Mesodermal cell (in vitro differentiated cells): ENCODE measurements at regions not wholly inside any gene's neighbourhood (a gene's known extent, or its start where the extent isn't known, plus 50 kb on each side); places are given as distances from the start of the nearest gene placed in this dataset.
"Not testable (repeated sequence)": the region's sequence is repeated elsewhere in the genome, so short reads cannot be mapped to it uniquely, and the experiment has no call there.

Experiments used
- H3K27ac ChIP-seq: 2 replicates; pipeline ENCODE4 v1.7.0; 2013; ENCODE audit warnings: mild to moderate bottlenecking, low read depth, low read length, moderate library complexity; ENCODE audit not compliant: severe bottlenecking
- H3K36me3 ChIP-seq: 2 replicates; pipeline ENCODE4 v1.7.1; 2013; ENCODE audit warnings: mild to moderate bottlenecking, low read length, moderate library complexity; ENCODE audit not compliant: control insufficient read depth, insufficient read depth
- H3K4me1 ChIP-seq: one replicate; pipeline ENCODE4 v1.7.1; 2013; ENCODE audit warnings: mild to moderate bottlenecking, low read length; ENCODE audit not compliant: insufficient read depth, control insufficient read depth, poor library complexity, severe bottlenecking
- H3K4me3 ChIP-seq: 2 replicates; pipeline ENCODE4 v1.7.0; 2013; ENCODE audit warnings: low read length, control low read depth, mild to moderate bottlenecking; ENCODE audit not compliant: insufficient read depth, poor library complexity, severe bottlenecking; ENCODE audit errors: extremely low read depth
- H3K9me3 ChIP-seq: 2 replicates; pipeline ENCODE4 v1.7.1; 2013; ENCODE audit warnings: mild to moderate bottlenecking, low read length, moderate library complexity; ENCODE audit not compliant: control insufficient read depth
- WGBS, 2 experiments: methylation state at CpG; one replicate each; pipeline ENCODE4 v1.1.5; 2013; ENCODE audit warnings: missing lambda C conversion rate in 2 of 2; ENCODE audit not compliant: insufficient coverage in 2 of 2; 5-methylcytosine and 5-hydroxymethylcytosine counted together

DNA sequence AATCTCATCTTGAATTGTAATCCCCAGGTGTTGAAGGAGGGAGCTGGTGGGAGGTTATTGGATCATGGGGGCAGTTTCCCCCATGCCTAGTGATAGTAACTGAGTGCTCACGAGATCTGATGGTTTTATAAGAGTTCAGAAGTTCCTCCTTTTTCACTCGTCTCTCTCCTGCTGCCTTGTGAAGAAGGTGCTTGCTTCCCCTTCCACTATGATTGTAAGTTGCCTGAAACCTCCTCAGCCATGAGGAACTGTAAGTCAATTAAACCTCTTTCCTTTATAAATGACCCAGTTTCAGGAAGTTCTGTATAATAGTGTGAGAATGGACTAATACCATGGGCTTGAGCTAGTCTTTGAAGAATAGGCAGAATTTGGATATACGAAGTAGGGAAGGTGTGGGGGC is 113.9 kb downstream of the RIN2 start:
- peaks cover 42% of the 10 kb centered on the region for H3K36me3 ChIP-seq
- peaks cover 15% of the 10 kb centered on the region for H3K9me3 ChIP-seq
- H3K27ac ChIP-seq = no peak overlapping the region
- WGBS, 2 experiments = 83% methylated on average over 1 of the region's 3 CpGs; no CpG with 5 or more reads in 1 of the 2 experiments
- no peak overlapping the region for H3K4me3 ChIP-seq
- peaks cover 13% of the 10 kb centered on the region for H3K4me1 ChIP-seq

DNA sequence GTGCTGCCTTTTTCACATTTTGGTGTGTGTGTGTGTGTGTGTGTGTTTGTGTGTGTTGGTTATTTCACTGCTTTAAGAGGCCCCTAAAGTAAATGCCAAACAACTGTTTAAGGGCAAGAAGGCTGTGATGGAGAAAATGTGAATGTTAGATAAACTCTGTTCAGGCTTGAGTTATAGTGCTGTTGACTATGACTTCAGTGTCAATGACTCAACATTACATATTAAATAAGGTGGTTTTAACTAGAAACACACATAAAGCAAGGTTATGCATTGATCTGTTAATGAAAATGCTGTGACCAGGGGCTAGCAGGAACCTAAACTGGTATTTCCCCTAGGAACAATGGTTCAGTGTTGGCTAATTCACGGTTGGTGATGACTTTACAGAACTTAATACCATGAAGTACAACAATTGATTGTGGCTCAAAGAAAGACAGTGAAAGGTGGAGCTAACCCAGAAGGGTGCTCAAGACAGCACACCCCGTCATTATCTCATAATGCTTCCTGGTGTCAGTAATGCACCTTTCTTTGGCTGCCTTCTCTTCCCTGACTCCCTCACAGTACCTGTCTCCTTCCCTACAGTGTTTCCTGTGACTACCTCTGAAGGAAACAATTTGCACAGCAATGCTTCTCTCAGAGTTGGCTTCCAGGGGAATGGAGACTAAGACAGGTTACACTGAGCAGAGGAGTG is 116.1 kb downstream of the RIN2 start:
- no peak overlapping the region for H3K4me3 ChIP-seq
- H3K9me3 ChIP-seq = peaks cover 15% of the 10 kb centered on the region
- WGBS, 2 experiments = 83 to 86% methylated on average over 1 to 2 of the region's 2 CpGs
- peaks cover 41% of the 10 kb centered on the region for H3K36me3 ChIP-seq
- no peak overlapping the region for H3K27ac ChIP-seq
- H3K4me1 ChIP-seq = peaks cover 34% of the 10 kb centered on the region

- Histone ChIP-seq H3K27ac (peak overlapping the region; percentile 95), H3K4me3 (no peak overlapping the region), H3K4me1 (peaks cover 47% of the 10 kb centered on the region), H3K36me3 (peaks cover 44% of the 10 kb centered on the region), H3K9me3 (peaks cover 15% of the 10 kb centered on the region)
- 66 to 74% methylated on average over 8 to 9 of the region's 11 CpGs for WGBS, 2 experiments
These were observed 117.5 kb downstream of the RIN2 start for GRCh38 chr20:19875376-19876221.

DNA sequence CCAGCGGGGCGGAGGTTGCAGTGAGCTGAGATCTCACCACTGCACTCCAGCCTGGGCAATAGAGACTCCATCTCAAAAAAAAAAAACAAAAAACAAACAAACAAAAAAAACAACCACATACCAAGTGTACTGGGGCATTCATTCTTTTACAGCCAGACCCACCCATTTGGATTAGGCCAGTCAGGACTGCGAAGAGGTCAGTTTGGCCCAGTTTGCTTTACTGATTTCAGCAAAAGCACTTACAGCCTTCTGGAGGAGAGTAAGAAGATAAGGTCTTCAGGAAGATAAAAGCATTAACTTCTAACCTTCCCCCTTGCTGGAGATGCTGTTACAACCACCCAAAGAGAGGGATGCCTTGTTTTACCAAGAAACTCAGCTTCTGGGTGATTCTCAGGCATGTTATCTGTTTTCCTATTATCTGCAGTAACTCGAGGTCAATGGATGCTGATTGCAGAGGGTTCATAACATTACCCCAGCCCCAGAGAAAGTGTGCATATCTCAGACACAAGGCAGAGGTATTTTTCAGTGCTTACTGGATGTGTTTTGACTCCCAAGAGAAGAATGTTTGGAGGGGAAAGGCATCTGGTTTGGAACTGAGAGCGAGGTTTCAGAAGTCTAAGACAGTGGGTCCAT is 118.9 kb downstream of the RIN2 start:
- peaks cover 60% of the 10 kb centered on the region for H3K4me1 ChIP-seq
- peaks cover 15% of the 10 kb centered on the region for H3K9me3 ChIP-seq
- peaks cover 31% of the 10 kb centered on the region for H3K36me3 ChIP-seq
- no peak overlapping the region for H3K4me3 ChIP-seq
- 69 to 88% methylated on average over 2 to 3 of the region's 5 CpGs for WGBS, 2 experiments
- peak overlapping the region; percentile 95 for H3K27ac ChIP-seq

GRCh38 chr20:19879874-19880255 is 121.8 kb downstream of the RIN2 start:
- WGBS, 2 experiments = 91 to 95% methylated on average over 3 to 4 of the region's 4 CpGs
- H3K36me3 ChIP-seq, H3K4me3 ChIP-seq, H3K9me3 ChIP-seq: not testable (repeated sequence)
- Histone ChIP-seq H3K4me1 (peaks cover 69% of the 10 kb centered on the region), H3K27ac (peak overlapping the region; percentile 95)

- Histone ChIP-seq H3K36me3 (peaks cover 8% of the 10 kb centered on the region), H3K27ac (peak overlapping the region; percentile 95), H3K4me3 (no peak overlapping the region), H3K4me1 (peaks cover 72% of the 10 kb centered on the region), H3K9me3 (no peaks in the 10 kb centered on the region)
- WGBS, 2 experiments = 60 to 93% methylated on average over 3 to 6 of the region's 10 CpGs
These were observed 122.4 kb downstream of the RIN2 start for GRCh38 chr20:19880256-19881079.

DNA sequence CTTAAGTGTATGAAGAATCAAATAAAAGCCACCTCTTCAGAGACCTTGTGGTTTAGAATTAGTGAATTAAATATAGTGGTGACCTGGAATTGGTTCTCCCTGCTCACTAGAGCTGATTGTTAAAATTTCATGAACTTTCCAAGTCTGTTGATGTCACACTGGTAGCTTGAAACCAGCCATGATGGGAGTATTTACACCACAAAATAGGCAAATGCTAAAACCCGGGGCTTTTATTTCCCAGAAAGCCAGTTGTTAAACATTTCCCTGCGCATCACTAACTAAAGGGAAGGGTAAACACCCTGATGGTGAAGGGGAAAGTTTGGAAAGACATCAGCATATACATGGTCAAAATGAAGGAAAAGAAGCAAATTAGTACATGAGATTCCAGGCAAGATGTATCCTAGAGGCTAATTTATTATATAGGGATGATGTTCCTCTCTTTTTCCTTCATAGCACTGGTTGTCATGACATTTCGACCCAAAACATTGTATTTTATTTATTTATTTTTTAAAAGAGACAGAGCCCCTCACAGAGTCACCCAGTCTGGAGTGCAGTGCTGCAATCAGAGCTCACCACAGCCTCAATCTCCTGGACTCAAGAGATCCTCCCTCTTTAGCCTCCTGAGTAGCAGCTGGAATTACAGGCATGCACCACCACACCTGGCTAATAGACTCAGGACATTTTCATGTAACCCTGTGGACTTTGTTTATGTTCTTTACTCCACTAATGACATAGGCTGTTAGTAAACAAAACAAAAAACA is 123.2 kb downstream of the RIN2 start:
- peaks cover 8% of the 10 kb centered on the region for H3K36me3 ChIP-seq
- peaks cover 64% of the 10 kb centered on the region for H3K4me1 ChIP-seq
- H3K9me3 ChIP-seq = no peaks in the 10 kb centered on the region
- WGBS, 2 experiments = 100% methylated on average over 1 to 2 of the region's 3 CpGs
- no peak overlapping the region for H3K4me3 ChIP-seq
- H3K27ac ChIP-seq = peak overlapping the region; percentile 95

GRCh38 chr20:19881990-19882389 is 123.9 kb downstream of the RIN2 start:
- no peak overlapping the region for H3K27ac ChIP-seq

DNA sequence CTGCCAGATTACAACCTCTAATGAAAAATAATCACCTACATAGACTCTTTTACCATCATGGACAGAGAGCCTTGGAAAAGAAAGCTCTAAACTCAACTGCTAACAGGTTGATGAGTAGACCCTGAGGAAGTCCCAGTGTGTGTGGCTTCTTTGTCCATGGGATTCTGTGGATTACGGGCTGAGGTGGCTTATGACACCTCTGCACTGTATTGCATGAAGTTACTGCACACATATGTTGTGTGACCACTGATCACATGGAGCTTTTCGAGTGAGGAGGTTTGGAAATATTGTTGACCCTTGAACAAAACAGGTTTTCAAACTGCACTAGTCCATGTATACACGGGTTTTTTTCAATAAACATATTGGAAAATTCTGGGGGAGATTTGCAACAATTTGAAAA is 124.4 kb downstream of the RIN2 start:
- no peak overlapping the region for H3K4me3 ChIP-seq
- no peaks in the 10 kb centered on the region for H3K9me3 ChIP-seq
- H3K4me1 ChIP-seq = peaks cover 63% of the 10 kb centered on the region
- H3K36me3 ChIP-seq = peaks cover 8% of the 10 kb centered on the region
- WGBS, 2 experiments = 82 to 96% methylated on average over 3 of the region's 3 CpGs
- no peak overlapping the region for H3K27ac ChIP-seq

More at GRCh38 chr20:19881990-19882389, 123.9 kb downstream of the RIN2 start:
- H3K9me3 ChIP-seq = no peaks in the 10 kb centered on the region
- 100% methylated on average over 2 of the region's 3 CpGs; no CpG with 5 or more reads in 1 of the 2 experiments for WGBS, 2 experiments
- H3K4me1 ChIP-seq = peaks cover 63% of the 10 kb centered on the region
- no peak overlapping the region for H3K4me3 ChIP-seq
- H3K36me3 ChIP-seq = peaks cover 8% of the 10 kb centered on the region
